ENCODE measurements at regions not wholly inside any gene's neighbourhood (a gene's known extent, or its start where the extent isn't known, plus 50 kb on each side); places are given as distances from the start of the nearest gene placed in this dataset.
"Not testable (repeated sequence)": the region's sequence is repeated elsewhere in the genome, so short reads cannot be mapped to it uniquely, and the experiment has no call there.

- not testable (repeated sequence) for TF ChIP-seq POLR2A (conservative IDR thresholded peaks at IDR 0.05); SIN3A (IDR thresholded peaks at IDR 0.05; ENCODE audit: borderline replicate concordance in 2 of 2, control insufficient read depth in 1 of 2, low read depth in 2 of 2, low read length in 2 of 2); RCOR1 (IDR thresholded peaks at IDR 0.05; ENCODE audit: borderline replicate concordance in 1 of 2, low read depth in 2 of 2, low read length in 2 of 2); EP300 (IDR thresholded peaks at IDR 0.05; ENCODE audit: low read length); RAD21 (CRISPR knock-in tag; conservative IDR thresholded peaks at IDR 0.05 in 1 of 2, IDR thresholded peaks at IDR 0.05 in 1 of 2); ETV1 (tag; conservative IDR thresholded peaks at IDR 0.05; ENCODE audit: low read depth); ZNF668 (CRISPR knock-in tag; IDR thresholded peaks at IDR 0.05); E4F1 (CRISPR knock-in tag; IDR thresholded peaks at IDR 0.05; ENCODE audit: borderline replicate concordance); SPI1 (IDR thresholded peaks at IDR 0.05; ENCODE audit: borderline replicate concordance, low read depth, low read length); TEAD4 (IDR thresholded peaks at IDR 0.05; ENCODE audit: low read length); TEAD4 (CRISPR knock-in tag; IDR thresholded peaks at IDR 0.05; ENCODE audit: borderline replicate concordance); POLR2AphosphoS5 (IDR thresholded peaks at IDR 0.05; ENCODE audit: control insufficient read depth, insufficient read depth, low read depth, low read length); PRPF4 (IDR thresholded peaks at IDR 0.05; ENCODE audit: insufficient read depth, low read depth, low read length, poor library complexity, severe bottlenecking); E2F1 (CRISPR knock-in tag; IDR thresholded peaks at IDR 0.05)
- TF ChIP-seq, protein P1, sequence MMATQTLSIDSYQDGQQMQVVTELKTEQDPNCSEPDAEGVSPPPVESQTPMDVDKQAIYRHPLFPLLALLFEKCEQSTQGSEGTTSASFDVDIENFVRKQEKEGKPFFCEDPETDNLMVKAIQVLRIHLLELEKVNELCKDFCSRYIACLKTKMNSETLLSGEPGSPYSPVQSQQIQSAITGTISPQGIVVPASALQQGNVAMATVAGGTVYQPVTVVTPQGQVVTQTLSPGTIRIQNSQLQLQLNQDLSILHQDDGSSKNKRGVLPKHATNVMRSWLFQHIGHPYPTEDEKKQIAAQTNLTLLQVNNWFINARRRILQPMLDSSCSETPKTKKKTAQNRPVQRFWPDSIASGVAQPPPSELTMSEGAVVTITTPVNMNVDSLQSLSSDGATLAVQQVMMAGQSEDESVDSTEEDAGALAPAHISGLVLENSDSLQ (IDR thresholded peaks at IDR 0.05): not testable (repeated sequence)
Observed at GRCh38 chr18:11344576-11344975, 195.2 kb upstream of the PIEZO2 start.

Data from K562 (cell line).